Sigmoid colon (tissue), 6 donors: ENCODE measurements at regions not wholly inside any gene's neighbourhood (a gene's known extent, or its start where the extent isn't known, plus 50 kb on each side); places are given as distances from the start of the nearest gene placed in this dataset.
A peak's percentile ranks its signal among the peaks of the same experiment; 100 is the strongest.

ENCODE experiments used
- DNase-seq: peaks from one replicate; pipeline ENCODE4 v3.0.0-alpha.2; 2019
- H3K27ac ChIP-seq, 4 donors: fragments of 200-600 bp; sonication (generic); one replicate each; pipeline ENCODE4 v1.5.1; 2016 to 2019; ENCODE audit warnings: mild to moderate bottlenecking in 1 of 4
- H3K27me3 ChIP-seq, 3 donors: fragments of 200-600 bp; sonication (generic); one replicate each; pipeline ENCODE4 v1.5.1; 2019; ENCODE audit warnings: mild to moderate bottlenecking in 1 of 3
- H3K36me3 ChIP-seq, 4 donors: fragments of 200-600 bp; sonication (generic); one replicate each; pipeline ENCODE4 v1.5.1; 2016 to 2019
- H3K4me1 ChIP-seq, 4 donors: fragments of 200-600 bp; sonication (generic); one replicate each; pipeline ENCODE4 v1.5.1; 2017 to 2019
- H3K4me3 ChIP-seq, 4 donors: fragments of 200-600 bp; sonication (generic); one replicate each; pipeline ENCODE4 v1.5.1; 2017 to 2019; ENCODE audit warnings: mild to moderate bottlenecking in 2 of 4, moderate library complexity in 1 of 4
- H3K9me3 ChIP-seq, 4 donors: fragments of 200-600 bp in 3 of 4; sonication (generic) in 3 of 4; one replicate each; pipeline versions ENCODE4 v1.5.1 to v1.6.1; 2013 to 2019
- EP300 ChIP-seq, 4 donors: sonication (generic); formaldehyde crosslinking; IDR thresholded peaks; one replicate each; pipeline ENCODE4 v1.6.1; 2017; ENCODE audit warnings: antibody characterized with exemption in 4 of 4
- POLR2A ChIP-seq, 2 donors: fragments of 450-650 bp; IDR thresholded peaks; one replicate each; pipeline ENCODE4 v1.6.1; 2016; ENCODE audit warnings: antibody characterized with exemption in 2 of 2, mild to moderate bottlenecking in 2 of 2, moderate library complexity in 2 of 2
- POLR2AphosphoS5 ChIP-seq, 4 donors: sonication (generic); formaldehyde crosslinking; IDR thresholded peaks; one replicate each; pipeline ENCODE4 v1.6.1; 2017; ENCODE audit warnings: antibody characterized with exemption in 4 of 4
- WGBS, 2 donors: extraction: QIAGEN DNeasy Blood & Tissue Kit; methylation state at CpG; one replicate each; pipeline ENCODE4 v1.1.7; 2013; 5-methylcytosine and 5-hydroxymethylcytosine counted together
- intact Hi-C: fragments of 100-400 bp; cut with DNase I; formaldehyde crosslinking; loops from one replicate; pipeline ENCODE4 v1.15.1; 2023
- TF ChIP-seq, protein P1 (sequence below), 4 experiments: fragments of 450-650 bp in 3 of 4; fragments of 200-600 bp in 1 of 4; IDR thresholded peaks; one replicate each; pipeline ENCODE4 v1.5.1; 2016 to 2019; ENCODE audit warnings: antibody characterized with exemption in 4 of 4, mild to moderate bottlenecking in 3 of 4, moderate library complexity in 2 of 4
- donor health status: healthy with polysubstance abuse.
- donor health status: healthy.

- H3K4me3 ChIP-seq, result no peak overlapping the region
These were observed 64.5 kb upstream of the ZMIZ1 start for GRCh38 chr10:79004311-79004710.

GRCh38 chr10:79005126-79005810 is 63.5 kb upstream of the ZMIZ1 start:
- H3K27me3 ChIP-seq, result no peaks in the 10 kb centered on the region
- no peak overlapping the region for H3K4me3 ChIP-seq
- no peaks in the 10 kb centered on the region for H3K36me3 ChIP-seq
- TF ChIP-seq, protein P1, sequence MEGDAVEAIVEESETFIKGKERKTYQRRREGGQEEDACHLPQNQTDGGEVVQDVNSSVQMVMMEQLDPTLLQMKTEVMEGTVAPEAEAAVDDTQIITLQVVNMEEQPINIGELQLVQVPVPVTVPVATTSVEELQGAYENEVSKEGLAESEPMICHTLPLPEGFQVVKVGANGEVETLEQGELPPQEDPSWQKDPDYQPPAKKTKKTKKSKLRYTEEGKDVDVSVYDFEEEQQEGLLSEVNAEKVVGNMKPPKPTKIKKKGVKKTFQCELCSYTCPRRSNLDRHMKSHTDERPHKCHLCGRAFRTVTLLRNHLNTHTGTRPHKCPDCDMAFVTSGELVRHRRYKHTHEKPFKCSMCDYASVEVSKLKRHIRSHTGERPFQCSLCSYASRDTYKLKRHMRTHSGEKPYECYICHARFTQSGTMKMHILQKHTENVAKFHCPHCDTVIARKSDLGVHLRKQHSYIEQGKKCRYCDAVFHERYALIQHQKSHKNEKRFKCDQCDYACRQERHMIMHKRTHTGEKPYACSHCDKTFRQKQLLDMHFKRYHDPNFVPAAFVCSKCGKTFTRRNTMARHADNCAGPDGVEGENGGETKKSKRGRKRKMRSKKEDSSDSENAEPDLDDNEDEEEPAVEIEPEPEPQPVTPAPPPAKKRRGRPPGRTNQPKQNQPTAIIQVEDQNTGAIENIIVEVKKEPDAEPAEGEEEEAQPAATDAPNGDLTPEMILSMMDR (IDR thresholded peaks at IDR 0.05), result no peak
- no peak for TF ChIP-seq POLR2A (IDR thresholded peaks at IDR 0.05)
- 25 to 55% methylated on average over 11 of the region's 11 CpGs for WGBS, 2 donors
- no peak for DNase-seq
- intact Hi-C loops, result no loop called here
- no peaks in the 10 kb centered on the region for H3K4me1 ChIP-seq
- no peak overlapping the region for H3K27ac ChIP-seq
- no peaks in the 10 kb centered on the region for H3K9me3 ChIP-seq

More at GRCh38 chr10:79004311-79004710, 64.5 kb upstream of the ZMIZ1 start:
- H3K4me1 ChIP-seq, result no peaks in the 10 kb centered on the region
- no peaks in the 10 kb centered on the region for H3K9me3 ChIP-seq
- DNase-seq, result no peak
- TF ChIP-seq POLR2A (IDR thresholded peaks at IDR 0.05), result no peak
- TF ChIP-seq POLR2AphosphoS5 (IDR thresholded peaks at IDR 0.05), result no peak
- TF ChIP-seq, protein P1 (IDR thresholded peaks at IDR 0.05), result no peak
- no peak for TF ChIP-seq EP300 (IDR thresholded peaks at IDR 0.05)
- intact Hi-C loops, result no loop called here
- H3K27ac ChIP-seq, result no peak overlapping the region
- no peaks in the 10 kb centered on the region for H3K36me3 ChIP-seq
- WGBS, 2 donors, result 73 to 82% methylated on average over 5 of the region's 5 CpGs
- no peaks in the 10 kb centered on the region for H3K27me3 ChIP-seq

DNA sequence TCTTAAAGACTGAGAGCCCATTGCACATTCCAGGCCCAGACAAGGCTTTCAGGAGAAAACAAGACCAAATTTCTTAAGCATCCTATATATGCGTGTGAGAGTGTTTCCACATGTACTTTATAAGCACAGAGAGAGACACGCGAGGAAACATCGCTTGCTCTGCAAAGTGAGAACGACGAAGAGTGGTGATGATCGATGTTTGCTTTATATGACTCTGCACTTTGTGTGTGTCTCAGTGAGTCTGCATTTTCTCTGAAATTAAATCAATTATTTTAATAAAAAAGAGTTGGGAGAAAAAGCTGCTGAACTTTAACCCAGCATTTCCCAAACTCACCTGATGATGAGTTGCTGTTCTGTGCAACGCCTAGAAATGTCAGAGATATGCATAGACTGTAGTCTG is 61.7 kb upstream of the ZMIZ1 start:
- no peaks in the 10 kb centered on the region for H3K36me3 ChIP-seq
- no peak overlapping the region for H3K27ac ChIP-seq
- intact Hi-C loops, result no loop called here
- no peaks in the 10 kb centered on the region for H3K9me3 ChIP-seq
- H3K27me3 ChIP-seq, result no peaks in the 10 kb centered on the region
- DNase-seq, result no peak
- H3K4me3 ChIP-seq, result no peak overlapping the region
- H3K4me1 ChIP-seq, result no peaks in the 10 kb centered on the region
- WGBS, 2 donors, result 88 to 95% methylated on average over 8 of the region's 8 CpGs
- TF ChIP-seq EP300 (IDR thresholded peaks at IDR 0.05), result no peak
- TF ChIP-seq POLR2A (IDR thresholded peaks at IDR 0.05), result no peak
- no peak for TF ChIP-seq POLR2AphosphoS5 (IDR thresholded peaks at IDR 0.05)
- TF ChIP-seq, protein P1 (IDR thresholded peaks at IDR 0.05), result no peak

DNA sequence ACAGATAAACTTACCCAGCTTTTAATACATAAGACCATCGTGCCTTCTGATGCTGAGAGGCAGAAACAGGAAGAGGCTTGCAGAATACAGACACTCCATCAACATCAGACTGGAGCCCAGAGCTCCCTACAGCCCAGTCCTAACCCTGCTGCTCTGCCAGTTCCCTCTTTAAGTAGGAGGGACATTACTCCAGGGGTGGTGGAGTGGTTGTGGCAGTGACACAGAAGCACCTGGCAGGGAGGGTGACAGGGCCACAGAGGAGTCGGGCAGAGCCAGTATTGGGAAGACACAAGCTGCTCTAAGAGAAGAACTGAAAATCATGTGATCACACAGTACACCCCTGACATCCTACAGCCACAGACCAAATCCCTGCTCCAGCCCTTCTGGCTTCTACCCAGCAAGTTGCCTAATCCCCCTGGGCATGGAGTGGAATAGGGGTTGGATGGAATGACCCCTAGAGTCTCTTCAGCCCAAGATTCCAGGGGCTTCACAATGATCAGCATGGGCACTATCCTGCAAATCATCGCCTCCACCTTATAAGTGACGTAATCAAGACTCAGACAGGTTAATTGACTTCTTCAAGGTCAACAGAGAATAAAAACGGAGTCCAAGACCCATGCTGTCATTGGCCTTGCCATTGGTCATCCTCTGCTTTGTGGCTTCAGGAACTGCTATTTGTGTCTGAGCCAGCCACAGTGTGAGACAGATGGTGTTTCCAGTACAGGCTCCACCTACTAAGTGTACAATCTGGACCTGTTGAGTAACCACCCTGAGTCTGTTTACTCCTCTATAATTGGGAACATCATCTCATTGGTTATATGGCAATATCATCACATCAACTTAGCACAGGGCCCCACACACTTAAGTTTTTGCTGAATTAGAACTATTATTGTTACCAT is 61.1 kb upstream of the ZMIZ1 start:
- peak; percentile 83 for DNase-seq
- no peak for TF ChIP-seq POLR2AphosphoS5 (IDR thresholded peaks at IDR 0.05)
- TF ChIP-seq, protein P1 (IDR thresholded peaks at IDR 0.05), result no peak
- TF ChIP-seq POLR2A (IDR thresholded peaks at IDR 0.05), result no peak
- TF ChIP-seq EP300 (IDR thresholded peaks at IDR 0.05), result no peak
- Histone ChIP-seq H3K27ac (no peak overlapping the region), H3K4me3 (no peak overlapping the region), H3K36me3 (no peaks in the 10 kb centered on the region), H3K4me1 (no peaks in the 10 kb centered on the region), H3K9me3 (no peaks in the 10 kb centered on the region), H3K27me3 (no peaks in the 10 kb centered on the region)
- WGBS, 2 donors, result 70 to 72% methylated on average over 5 of the region's 5 CpGs
- intact Hi-C loops, result no loop called here
